ENCODE measurements at regions not wholly inside any gene's neighbourhood (a gene's known extent, or its start where the extent isn't known, plus 50 kb on each side); places are given as distances from the start of the nearest gene placed in this dataset.
A peak's percentile ranks its signal among the peaks of the same experiment; 100 is the strongest.
"Not testable (repeated sequence)": the region's sequence is repeated elsewhere in the genome, so short reads cannot be mapped to it uniquely, and the experiment has no call there.

GRCh38 chr1:229015806-229016205, 255.1 kb upstream of the RAB4A start:
- peak; percentile 47 for DNase-seq

GRCh38 chr1:229017091-229017490, 253.8 kb upstream of the RAB4A start:
- DNase-seq = no peak

- no peak for DNase-seq
Observed at GRCh38 chr1:229018674-229019295, 252.1 kb upstream of the RAB4A start.

GRCh38 chr1:229019663-229020271, 251.1 kb upstream of the RAB4A start:
- peak; percentile 49 for DNase-seq

GRCh38 chr1:229021034-229021433, 249.9 kb upstream of the RAB4A start:
- not testable (repeated sequence) for DNase-seq

- peak; percentile 64 for DNase-seq
Observed at GRCh38 chr1:229022595-229023333, 248.1 kb upstream of the RAB4A start.

- peak; percentile 69 for DNase-seq
Observed at GRCh38 chr1:229023651-229024300, 247.1 kb upstream of the RAB4A start.

GRCh38 chr1:229024528-229025130, 246.3 kb upstream of the RAB4A start:
- peak; percentile 93 for DNase-seq

GRCh38 chr1:229025576-229025975, 245.3 kb upstream of the RAB4A start:
- no peak for DNase-seq

- peak; percentile 42 for DNase-seq
Observed at GRCh38 chr1:229027158-229027557, 243.8 kb upstream of the RAB4A start.

- DNase-seq = peak; percentile 55
Observed at GRCh38 chr1:229027622-229028182, 243.2 kb upstream of the RAB4A start.

GRCh38 chr1:229028544-229028943, 242.4 kb upstream of the RAB4A start:
- DNase-seq = peak; percentile 47

- DNase-seq = peak; percentile 52
Observed at GRCh38 chr1:229028987-229029878, 241.7 kb upstream of the RAB4A start.

GRCh38 chr1:229029879-229030235, 241.1 kb upstream of the RAB4A start:
- peak; percentile 61 for DNase-seq

- DNase-seq = no peak
Observed at GRCh38 chr1:229030630-229031029, 240.3 kb upstream of the RAB4A start.

- peak; percentile 32 for DNase-seq
Observed at GRCh38 chr1:229031061-229031460, 239.8 kb upstream of the RAB4A start.

- no peak for DNase-seq
Observed at GRCh38 chr1:229031481-229032341, 239.2 kb upstream of the RAB4A start.

- no peak for DNase-seq
Observed at GRCh38 chr1:229032375-229032774, 238.5 kb upstream of the RAB4A start.

- no peak for DNase-seq
Observed at GRCh38 chr1:229033480-229033879, 237.4 kb upstream of the RAB4A start.

- DNase-seq = no peak
Observed at GRCh38 chr1:229034342-229034741, 236.6 kb upstream of the RAB4A start.

Data from islet precursor cell (in vitro differentiated cells).